LHCN-M2 (cell line): ENCODE measurements at regions not wholly inside any gene's neighbourhood (a gene's known extent, or its start where the extent isn't known, plus 50 kb on each side); places are given as distances from the start of the nearest gene placed in this dataset.
"Not testable (repeated sequence)": the region's sequence is repeated elsewhere in the genome, so short reads cannot be mapped to it uniquely, and the experiment has no call there.

Source experiments
- DNase-seq: peaks from one replicate; pipeline ENCODE4 v3.0.0-alpha.2; 2012; ENCODE audit warnings: low read depth

DNA sequence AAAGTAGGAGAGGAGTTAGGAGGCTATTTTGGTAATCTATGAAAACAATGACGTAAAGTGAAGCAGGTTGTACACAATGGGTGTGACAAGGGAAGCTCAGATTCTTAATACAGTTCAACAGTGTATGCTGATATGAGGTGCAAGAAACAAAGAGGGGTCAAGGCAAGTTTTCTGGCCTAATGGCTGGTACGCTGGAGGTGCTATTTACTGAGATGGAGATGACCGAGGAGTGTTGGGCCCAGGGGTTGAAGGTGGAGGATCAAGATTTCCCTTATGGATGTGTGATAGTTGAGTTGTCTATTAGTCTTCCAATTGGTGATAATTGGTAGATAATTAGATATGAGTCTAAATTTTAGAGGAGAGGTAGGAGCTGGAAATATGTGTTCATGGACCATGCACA, 194.0 kb downstream of the FOXD4L6 start:
- not testable (repeated sequence) for DNase-seq

DNA sequence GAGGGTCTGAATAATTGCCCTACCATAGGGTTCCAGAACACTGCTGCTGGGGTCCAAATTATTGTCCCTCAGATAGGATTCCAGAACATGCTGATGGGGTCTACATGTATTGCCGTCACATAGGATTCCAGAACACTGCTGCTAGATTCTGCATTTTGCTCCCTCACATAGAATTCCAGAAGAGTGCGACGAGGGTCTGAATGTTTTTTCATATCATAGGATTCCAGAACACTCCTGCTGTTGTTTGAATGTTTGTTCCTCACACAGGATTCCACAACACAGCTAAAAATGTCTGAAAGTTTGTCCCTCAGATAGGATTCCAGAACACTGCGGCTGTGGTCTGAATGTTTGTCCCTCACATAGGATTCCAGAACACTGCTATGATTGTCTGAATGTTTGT, 198.1 kb downstream of the FOXD4L6 start:
- not testable (repeated sequence) for DNase-seq

DNA sequence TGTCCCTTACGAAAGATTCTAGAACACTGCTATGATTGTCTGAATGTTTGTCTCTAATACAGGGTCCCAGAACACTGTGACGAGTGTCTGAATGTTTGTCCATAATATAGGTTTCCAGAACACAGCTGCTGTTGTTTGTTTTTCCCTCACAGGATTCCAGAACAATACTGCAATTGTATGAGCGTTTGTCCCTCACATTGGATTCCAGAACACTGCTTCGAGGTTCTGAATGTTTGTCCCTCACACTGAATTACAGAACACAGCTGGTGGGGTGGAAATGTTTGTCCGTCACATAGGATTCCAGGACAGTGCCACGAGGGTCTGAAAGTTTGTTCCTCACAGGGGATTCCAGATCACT, 199.0 kb downstream of the FOXD4L6 start:
- DNase-seq = not testable (repeated sequence)

GRCh38 chr9:40928803-40929487, 199.5 kb downstream of the FOXD4L6 start:
- DNase-seq = no peak

GRCh38 chr9:40927851-40928802, 200.4 kb downstream of the FOXD4L6 start:
- DNase-seq = no peak

- DNase-seq = no peak
These were observed 201.2 kb downstream of the FOXD4L6 start for GRCh38 chr9:40927260-40927631.

DNA sequence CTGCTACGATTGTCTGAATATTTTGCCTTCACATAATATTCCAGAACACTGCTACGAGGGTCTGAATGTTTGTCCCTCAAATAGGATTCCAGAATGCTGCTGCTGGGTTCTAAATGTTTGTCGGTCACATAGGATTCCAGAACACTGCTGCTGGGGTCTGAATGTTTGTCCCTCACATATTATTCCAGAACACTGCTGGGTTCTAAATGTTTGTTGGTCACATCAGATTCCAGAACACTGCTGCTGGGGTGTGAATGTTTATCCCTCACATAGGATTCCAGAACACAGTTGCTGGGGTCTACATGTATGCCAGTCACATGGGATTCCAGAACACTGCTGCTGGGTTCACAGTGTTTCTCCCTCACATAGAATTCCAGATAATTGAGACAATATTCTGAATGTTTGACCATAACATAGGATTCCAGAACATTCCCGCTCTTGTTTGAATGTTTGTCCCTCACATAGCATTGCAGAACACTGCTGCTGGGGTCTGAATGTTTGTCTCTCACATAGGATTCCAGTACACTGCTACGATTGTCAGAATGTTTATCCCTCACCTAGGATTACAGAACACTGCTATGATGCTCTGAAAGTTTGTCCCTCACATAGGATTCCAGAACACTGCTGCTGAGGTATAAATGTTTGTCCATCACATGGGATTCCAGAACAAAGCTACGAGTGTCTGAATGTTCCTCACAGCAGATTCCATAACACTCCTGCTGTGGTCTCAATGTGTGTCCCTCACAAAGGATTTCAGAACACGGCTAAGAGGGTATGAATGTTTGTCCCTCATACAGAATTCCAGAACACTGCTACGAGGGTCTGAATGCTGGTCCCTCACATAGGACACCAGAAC, 201.8 kb downstream of the FOXD4L6 start:
- DNase-seq = no peak

GRCh38 chr9:40925149-40925548, 203.3 kb downstream of the FOXD4L6 start:
- DNase-seq = no peak

- not testable (repeated sequence) for DNase-seq
These were observed 212.1 kb downstream of the FOXD4L6 start for GRCh38 chr9:40916399-40916783.

- not testable (repeated sequence) for DNase-seq
These were observed 212.7 kb downstream of the FOXD4L6 start for GRCh38 chr9:40915660-40916398.

DNA sequence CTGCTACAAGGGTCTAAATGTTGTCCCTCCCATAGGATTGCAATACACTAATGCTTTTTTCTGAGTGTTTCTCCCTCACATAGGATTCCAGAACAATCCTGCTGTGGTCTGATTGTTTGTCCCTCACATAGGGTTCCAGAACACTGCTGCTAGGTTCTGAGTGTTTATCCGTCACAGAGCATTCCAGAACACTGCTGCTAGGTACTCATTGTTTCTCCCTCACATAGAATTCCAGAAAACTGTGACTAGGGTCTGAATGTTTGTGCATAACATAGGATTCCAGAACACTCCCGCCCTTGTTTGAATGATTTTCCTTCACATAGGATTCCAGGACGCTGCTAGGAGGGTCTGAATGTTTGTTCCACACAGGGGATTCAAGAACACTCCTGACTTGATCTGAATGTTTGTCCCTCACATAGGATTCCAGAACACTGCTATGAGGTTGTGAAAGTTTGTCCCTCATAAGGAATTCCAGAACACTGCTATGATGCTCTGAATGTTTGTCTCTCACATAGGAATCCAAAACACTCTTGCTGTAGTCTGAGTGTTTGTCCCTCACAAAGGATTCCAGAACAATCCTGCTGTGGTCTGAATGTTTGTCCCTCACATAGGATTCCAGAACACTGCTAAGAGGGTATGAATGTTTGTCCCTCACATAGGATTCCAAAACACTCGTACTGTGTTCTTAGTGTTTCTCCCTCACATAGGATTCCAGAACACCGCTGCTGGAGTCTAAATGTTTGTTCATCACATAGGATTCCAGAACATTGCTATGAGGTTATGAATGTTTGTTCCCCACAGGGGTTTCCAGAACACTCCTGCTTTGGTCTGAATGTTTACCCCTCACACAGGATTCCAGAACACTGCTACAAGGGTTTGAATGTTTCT, 213.5 kb downstream of the FOXD4L6 start:
- DNase-seq = no peak

DNA sequence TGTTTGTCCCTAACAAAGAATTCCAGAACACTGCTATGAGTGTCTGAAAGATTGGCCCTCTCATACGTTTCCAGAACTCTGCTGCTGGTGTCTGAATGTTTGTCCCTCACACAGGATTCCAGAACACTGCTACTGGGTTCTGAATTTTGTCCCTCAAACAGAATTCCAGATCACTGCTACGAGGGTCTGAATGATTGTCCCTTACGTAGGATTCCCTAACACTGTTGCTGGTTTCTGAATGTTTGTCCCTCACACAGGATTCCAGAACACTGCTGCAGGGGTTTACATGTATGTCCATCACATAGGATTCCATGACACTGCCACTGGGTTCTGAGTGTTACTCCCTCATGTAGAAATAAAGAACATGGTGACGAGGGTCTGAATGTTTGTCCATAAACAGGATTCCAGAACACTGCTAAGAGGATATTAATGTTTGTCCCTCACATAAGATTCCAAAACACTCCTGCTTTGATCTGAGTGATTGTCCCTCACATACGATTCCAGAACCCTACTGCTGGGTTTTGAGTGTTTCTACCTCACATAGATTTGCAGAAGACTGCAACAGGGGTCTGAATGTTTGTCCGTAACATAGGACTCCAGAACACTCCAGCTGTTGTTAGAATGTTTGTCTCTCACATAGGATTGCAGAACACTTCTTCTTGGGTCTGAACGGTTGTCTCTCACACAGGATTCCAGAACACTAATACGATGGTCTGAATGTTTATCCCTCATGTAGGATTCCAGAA, 214.4 kb downstream of the FOXD4L6 start:
- no peak for DNase-seq

DNA sequence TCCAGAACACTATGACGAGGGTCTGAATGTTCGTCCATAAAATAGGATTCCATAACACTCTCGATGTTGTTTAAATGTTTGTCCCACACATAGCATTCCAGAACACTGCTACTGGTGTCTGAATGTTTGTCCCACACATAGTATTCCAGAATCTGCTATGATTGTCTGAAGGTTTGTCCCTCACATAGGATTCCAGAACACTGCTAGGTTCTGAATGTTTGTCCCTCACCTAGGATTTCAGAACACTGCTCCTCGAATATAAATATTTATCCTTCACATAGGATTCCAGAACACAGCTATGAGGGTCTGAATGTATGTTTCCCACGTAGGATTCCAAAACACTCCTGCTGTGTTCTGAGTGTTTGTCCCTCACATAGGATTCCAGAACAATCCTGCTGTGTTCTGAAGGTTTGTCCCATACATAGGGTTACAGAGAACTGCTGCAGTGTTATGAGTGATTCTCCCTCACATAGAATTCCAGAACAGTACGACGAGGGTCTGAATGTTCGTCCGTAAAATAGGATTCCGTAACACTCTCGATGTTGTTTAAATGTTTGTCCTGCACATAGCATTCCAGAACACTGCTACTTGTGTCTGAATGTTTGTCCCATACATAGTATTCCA, 215.3 kb downstream of the FOXD4L6 start:
- no peak for DNase-seq

- DNase-seq = not testable (repeated sequence)
These were observed 215.8 kb downstream of the FOXD4L6 start for GRCh38 chr9:40912679-40913078.

DNA sequence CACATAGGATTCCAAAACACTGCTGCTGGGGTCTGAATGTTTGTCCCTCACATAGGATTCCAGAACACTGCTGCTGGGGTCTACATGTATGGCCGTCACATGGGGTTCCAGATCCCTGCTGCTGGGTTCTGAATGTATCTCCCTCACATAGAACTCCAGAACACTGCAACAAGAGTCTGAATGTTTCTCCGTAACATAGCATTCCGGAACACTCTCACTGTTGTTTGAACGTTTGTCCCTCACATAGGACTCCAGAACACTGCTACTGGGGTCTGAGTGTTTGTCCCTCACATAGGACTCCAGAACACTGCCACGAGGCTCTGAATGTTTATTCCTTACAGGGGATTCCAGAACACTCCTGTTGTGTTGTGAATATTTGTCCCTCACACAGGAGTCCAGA, 216.8 kb downstream of the FOXD4L6 start:
- no peak for DNase-seq

GRCh38 chr9:40910995-40911394, 217.5 kb downstream of the FOXD4L6 start:
- not testable (repeated sequence) for DNase-seq

GRCh38 chr9:40909821-40910220, 218.7 kb downstream of the FOXD4L6 start:
- no peak for DNase-seq

DNA sequence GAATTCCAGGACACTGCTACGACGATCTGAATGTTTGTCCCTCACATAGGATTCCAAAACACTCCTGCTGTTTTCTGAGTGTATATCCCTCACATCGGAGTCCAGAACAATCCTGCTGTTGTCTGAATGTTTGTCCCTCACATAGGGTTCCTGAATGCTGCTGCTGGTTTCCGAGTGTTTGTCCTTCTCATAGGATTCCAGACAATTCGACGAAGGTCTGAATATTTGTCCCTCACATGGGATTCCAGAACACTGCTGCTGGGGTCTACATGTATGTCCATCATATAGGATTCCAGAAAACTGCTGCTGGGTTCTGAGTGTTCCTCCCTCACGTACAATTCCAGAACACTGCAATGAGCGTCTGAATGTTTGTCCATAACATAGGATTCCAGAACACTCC, 219.4 kb downstream of the FOXD4L6 start:
- not testable (repeated sequence) for DNase-seq
